GM23338 (cell line): ENCODE measurements at regions not wholly inside any gene's neighbourhood (a gene's known extent, or its start where the extent isn't known, plus 50 kb on each side); places are given as distances from the start of the nearest gene placed in this dataset.

ENCODE experiments used
- ATAC-seq: fragments of 200-7000 bp; cut with Tn5 transposase; 3 replicates; pipeline ENCODE4 v1.9.1; 2020
- DNase-seq: peaks from one replicate; pipeline ENCODE4 v3.0.0-alpha.2; 2015; ENCODE audit warnings: low spot score
- H2AFZ ChIP-seq: fragments of 200-600 bp; sonication (generic); 2 replicates; pipeline ENCODE4 v1.8.0; 2016; ENCODE audit warnings: antibody characterized with exemption, mild to moderate bottlenecking, moderate library complexity
- H3F3A ChIP-seq: fragments of 200-600 bp; sonication (generic); replicated peaks from 2 replicates; pipeline ENCODE4 v1.8.0; 2017; ENCODE audit warnings: antibody characterized with exemption, mixed run types, low read depth
- H3K27ac ChIP-seq: fragments of 200-600 bp; sonication (generic); 2 replicates; pipeline ENCODE4 v1.6.1; 2016; ENCODE audit warnings: low read depth
- H3K27me3 ChIP-seq: fragments of 200-600 bp; sonication (generic); 2 replicates; pipeline ENCODE4 v1.8.0; 2016; ENCODE audit warnings: mild to moderate bottlenecking, mixed run types, moderate library complexity; ENCODE audit not compliant: insufficient read depth
- H3K36me3 ChIP-seq: fragments of 200-600 bp; sonication (generic); 2 replicates; pipeline ENCODE4 v1.8.0; 2016; ENCODE audit warnings: mild to moderate bottlenecking; ENCODE audit not compliant: insufficient read depth
- H3K4me1 ChIP-seq: fragments of 200-600 bp; sonication (generic); 2 replicates; pipeline ENCODE4 v1.8.0; 2016; ENCODE audit warnings: mild to moderate bottlenecking, moderate library complexity; ENCODE audit not compliant: insufficient read depth
- H3K4me2 ChIP-seq: fragments of 200-600 bp; sonication (generic); 2 replicates; pipeline ENCODE4 v1.7.1; 2017; ENCODE audit warnings: mixed run types
- H3K4me3 ChIP-seq: fragments of 200-600 bp; sonication (generic); 2 replicates; pipeline ENCODE4 v1.6.1; 2016; ENCODE audit warnings: mixed run types
- H3K79me2 ChIP-seq: fragments of 200-600 bp; sonication (generic); replicated peaks from 2 replicates; pipeline ENCODE4 v1.8.0; 2017; ENCODE audit warnings: mild to moderate bottlenecking; ENCODE audit not compliant: insufficient read depth
- H3K9me2 ChIP-seq: fragments of 200-600 bp; sonication (generic); 2 replicates; pipeline ENCODE4 v1.8.0; 2017; ENCODE audit not compliant: insufficient read depth
- H4K20me1 ChIP-seq: fragments of 200-600 bp; sonication (generic); replicated peaks from 2 replicates; pipeline ENCODE4 v1.8.0; 2017; ENCODE audit warnings: mild to moderate bottlenecking; ENCODE audit not compliant: insufficient read depth
- H3K27ac Mint-ChIP-seq: 2 replicates; pipeline ENCODE4 v1.8.0; 2020; ENCODE audit warnings: inconsistent platforms, mild to moderate bottlenecking, moderate library complexity, mixed read lengths
- H3K27me3 Mint-ChIP-seq: 3 replicates; pipeline ENCODE4 v1.8.0; 2022; ENCODE audit warnings: low read depth, mild to moderate bottlenecking, moderate library complexity, mixed read lengths, inconsistent platforms; ENCODE audit not compliant: insufficient read depth, poor library complexity
- H3K36me3 Mint-ChIP-seq: 3 replicates; pipeline ENCODE4 v1.8.0; 2021; ENCODE audit warnings: low read depth, mild to moderate bottlenecking, inconsistent platforms, moderate library complexity, mixed read lengths
- H3K4me1 Mint-ChIP-seq: 3 replicates; pipeline ENCODE4 v1.8.0; 2020; ENCODE audit warnings: mild to moderate bottlenecking, inconsistent platforms, mixed read lengths
- H3K4me3 Mint-ChIP-seq: 3 replicates; pipeline ENCODE4 v1.8.0; 2021; ENCODE audit warnings: moderate library complexity, mild to moderate bottlenecking, inconsistent platforms, mixed read lengths
- H3K9me3 Mint-ChIP-seq: 3 replicates; pipeline ENCODE4 v1.8.0; 2020; ENCODE audit warnings: moderate library complexity, mild to moderate bottlenecking, inconsistent platforms, mixed read lengths
- EZH2 ChIP-seq: fragments of 200-600 bp; sonication (generic); IDR thresholded peaks from one replicate; pipeline ENCODE4 v1.8.0; 2017; ENCODE audit warnings: antibody characterized with exemption, mild to moderate bottlenecking, low read depth; ENCODE audit not compliant: unreplicated experiment
- JUNB ChIP-seq: IDR thresholded peaks from one replicate; pipeline ENCODE4 v1.6.1; 2016; ENCODE audit warnings: antibody characterized with exemption; ENCODE audit not compliant: unreplicated experiment
- NANOG ChIP-seq: IDR thresholded peaks from 2 replicates; pipeline ENCODE4 v1.6.1; 2016; ENCODE audit warnings: antibody characterized with exemption, borderline replicate concordance
- POLR2AphosphoS5 ChIP-seq: IDR thresholded peaks from 2 replicates; pipeline ENCODE4 v1.6.1; 2016; ENCODE audit warnings: antibody characterized with exemption, low read depth
- STAT1 ChIP-seq: IDR thresholded peaks from one replicate; pipeline ENCODE4 v1.6.1; 2016; ENCODE audit warnings: antibody characterized with exemption; ENCODE audit not compliant: unreplicated experiment
- ZNF114 ChIP-seq: fragments of 250-450 bp; sonication (Bioruptor Pico); IDR thresholded peaks from 2 replicates; pipeline ENCODE4 v1.5.0; 2020; ENCODE audit warnings: mild to moderate bottlenecking, moderate library complexity
- ZNF331 ChIP-seq: fragments of 250-450 bp; sonication (Bioruptor Pico); IDR thresholded peaks from 2 replicates; pipeline ENCODE4 v1.5.0; 2020; ENCODE audit warnings: low read depth, mild to moderate bottlenecking, moderate library complexity
- TF ChIP-seq, protein P1 (sequence below): fragments of 250-450 bp; sonication (Bioruptor Pico); IDR thresholded peaks from 2 replicates; pipeline ENCODE4 v1.5.0; 2020; ENCODE audit warnings: mild to moderate bottlenecking, moderate library complexity
- TF ChIP-seq, protein P2 (sequence below), 2 experiments: fragments of 200-600 bp in 1 of 2; sonication (generic) in 1 of 2; conservative IDR thresholded peaks; 2 replicates each; pipeline versions ENCODE4 v1.5.1 to v1.6.1; 2016 to 2017; ENCODE audit warnings: antibody characterized with exemption in 2 of 2, low read depth in 2 of 2, mild to moderate bottlenecking in 2 of 2, moderate library complexity in 1 of 2
- TF ChIP-seq, protein P3 (sequence below): IDR thresholded peaks from one replicate; pipeline ENCODE4 v1.6.1; 2018; ENCODE audit warnings: antibody characterized with exemption; ENCODE audit not compliant: unreplicated experiment
- TF ChIP-seq, protein P4 (sequence below): IDR thresholded peaks from 2 replicates; pipeline ENCODE4 v1.6.1; 2016; ENCODE audit warnings: antibody characterized with exemption

DNA sequence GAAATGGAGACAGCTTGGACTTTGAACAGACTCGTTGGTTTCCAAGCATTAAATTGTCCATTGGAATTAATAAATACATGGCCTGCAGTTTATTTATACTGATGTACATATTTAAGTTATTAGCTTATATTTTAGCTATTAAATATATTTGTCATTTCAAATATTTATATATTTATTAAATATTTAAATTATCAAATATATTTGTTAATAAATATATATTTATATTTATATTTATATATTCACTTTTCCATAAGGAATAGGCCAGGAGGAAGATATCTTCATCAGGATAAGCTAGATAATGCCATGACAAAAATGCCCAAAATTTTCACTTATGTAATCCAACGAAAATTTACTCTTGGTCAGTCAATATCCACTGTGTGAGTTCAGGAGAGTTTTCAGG, 229.9 kb downstream of the ZNF608 start (continued):
- TF ChIP-seq, protein P1, sequence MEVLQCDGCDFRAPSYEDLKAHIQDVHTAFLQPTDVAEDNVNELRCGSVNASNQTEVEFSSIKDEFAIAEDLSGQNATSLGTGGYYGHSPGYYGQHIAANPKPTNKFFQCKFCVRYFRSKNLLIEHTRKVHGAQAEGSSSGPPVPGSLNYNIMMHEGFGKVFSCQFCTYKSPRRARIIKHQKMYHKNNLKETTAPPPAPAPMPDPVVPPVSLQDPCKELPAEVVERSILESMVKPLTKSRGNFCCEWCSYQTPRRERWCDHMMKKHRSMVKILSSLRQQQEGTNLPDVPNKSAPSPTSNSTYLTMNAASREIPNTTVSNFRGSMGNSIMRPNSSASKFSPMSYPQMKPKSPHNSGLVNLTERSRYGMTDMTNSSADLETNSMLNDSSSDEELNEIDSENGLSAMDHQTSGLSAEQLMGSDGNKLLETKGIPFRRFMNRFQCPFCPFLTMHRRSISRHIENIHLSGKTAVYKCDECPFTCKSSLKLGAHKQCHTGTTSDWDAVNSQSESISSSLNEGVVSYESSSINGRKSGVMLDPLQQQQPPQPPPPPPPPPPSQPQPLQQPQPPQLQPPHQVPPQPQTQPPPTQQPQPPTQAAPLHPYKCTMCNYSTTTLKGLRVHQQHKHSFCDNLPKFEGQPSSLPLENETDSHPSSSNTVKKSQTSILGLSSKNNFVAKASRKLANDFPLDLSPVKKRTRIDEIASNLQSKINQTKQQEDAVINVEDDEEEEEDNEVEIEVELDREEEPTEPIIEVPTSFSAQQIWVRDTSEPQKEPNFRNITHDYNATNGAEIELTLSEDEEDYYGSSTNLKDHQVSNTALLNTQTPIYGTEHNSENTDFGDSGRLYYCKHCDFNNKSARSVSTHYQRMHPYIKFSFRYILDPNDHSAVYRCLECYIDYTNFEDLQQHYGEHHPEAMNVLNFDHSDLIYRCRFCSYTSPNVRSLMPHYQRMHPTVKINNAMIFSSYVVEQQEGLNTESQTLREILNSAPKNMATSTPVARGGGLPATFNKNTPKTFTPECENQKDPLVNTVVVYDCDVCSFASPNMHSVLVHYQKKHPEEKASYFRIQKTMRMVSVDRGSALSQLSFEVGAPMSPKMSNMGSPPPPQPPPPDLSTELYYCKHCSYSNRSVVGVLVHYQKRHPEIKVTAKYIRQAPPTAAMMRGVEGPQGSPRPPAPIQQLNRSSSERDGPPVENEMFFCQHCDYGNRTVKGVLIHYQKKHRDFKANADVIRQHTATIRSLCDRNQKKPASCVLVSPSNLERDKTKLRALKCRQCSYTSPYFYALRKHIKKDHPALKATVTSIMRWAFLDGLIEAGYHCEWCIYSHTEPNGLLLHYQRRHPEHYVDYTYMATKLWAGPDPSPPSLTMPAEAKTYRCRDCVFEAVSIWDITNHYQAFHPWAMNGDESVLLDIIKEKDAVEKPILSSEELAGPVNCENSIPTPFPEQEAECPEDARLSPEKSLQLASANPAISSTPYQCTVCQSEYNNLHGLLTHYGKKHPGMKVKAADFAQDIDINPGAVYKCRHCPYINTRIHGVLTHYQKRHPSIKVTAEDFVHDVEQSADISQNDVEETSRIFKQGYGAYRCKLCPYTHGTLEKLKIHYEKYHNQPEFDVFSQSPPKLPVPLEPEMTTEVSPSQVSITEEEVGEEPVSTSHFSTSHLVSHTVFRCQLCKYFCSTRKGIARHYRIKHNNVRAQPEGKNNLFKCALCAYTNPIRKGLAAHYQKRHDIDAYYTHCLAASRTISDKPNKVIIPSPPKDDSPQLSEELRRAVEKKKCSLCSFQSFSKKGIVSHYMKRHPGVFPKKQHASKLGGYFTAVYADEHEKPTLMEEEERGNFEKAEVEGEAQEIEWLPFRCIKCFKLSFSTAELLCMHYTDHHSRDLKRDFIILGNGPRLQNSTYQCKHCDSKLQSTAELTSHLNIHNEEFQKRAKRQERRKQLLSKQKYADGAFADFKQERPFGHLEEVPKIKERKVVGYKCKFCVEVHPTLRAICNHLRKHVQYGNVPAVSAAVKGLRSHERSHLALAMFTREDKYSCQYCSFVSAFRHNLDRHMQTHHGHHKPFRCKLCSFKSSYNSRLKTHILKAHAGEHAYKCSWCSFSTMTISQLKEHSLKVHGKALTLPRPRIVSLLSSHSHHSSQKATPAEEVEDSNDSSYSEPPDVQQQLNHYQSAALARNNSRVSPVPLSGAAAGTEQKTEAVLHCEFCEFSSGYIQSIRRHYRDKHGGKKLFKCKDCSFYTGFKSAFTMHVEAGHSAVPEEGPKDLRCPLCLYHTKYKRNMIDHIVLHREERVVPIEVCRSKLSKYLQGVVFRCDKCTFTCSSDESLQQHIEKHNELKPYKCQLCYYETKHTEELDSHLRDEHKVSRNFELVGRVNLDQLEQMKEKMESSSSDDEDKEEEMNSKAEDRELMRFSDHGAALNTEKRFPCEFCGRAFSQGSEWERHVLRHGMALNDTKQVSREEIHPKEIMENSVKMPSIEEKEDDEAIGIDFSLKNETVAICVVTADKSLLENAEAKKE (CRISPR knock-in tag), result no peak
- TF ChIP-seq JUNB (no peak), EZH2 (no peak), POLR2AphosphoS5 (no peak), NANOG (no peak)

DNA sequence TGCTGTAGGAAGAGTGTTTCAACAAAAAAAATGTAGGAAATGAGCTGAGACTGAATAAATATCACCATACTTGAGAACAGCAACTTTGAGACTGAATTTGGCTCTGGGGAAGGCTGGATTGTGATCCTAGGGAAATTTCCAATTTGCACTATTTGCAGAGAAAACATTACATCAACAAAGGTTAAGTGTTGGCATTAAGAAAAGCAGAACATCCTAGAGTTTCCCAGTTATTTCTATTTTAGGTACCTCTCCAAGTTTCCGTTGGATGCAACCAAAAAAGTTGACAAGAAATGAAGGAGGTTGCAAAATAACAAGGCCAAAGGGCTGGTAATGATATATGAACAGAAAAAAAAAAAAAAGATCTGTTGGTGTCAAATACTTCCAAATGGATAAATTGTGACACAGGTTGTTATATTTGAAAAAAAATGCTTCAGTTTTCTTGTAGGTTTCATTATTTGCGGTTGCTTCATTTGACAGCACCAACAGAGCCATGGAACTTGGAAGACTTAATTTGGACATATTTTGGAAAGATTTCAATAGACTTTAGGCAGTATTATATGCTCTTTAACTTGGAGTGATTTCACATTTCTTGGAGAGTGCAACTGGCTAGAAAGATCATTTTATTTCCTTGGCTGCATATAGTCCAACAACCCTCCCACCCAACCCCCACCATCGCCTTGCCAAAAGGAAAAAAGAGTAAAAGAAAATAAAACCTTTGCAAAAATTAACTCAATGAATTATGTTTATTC, 230.8 kb downstream of the ZNF608 start:
- Mint-ChIP-seq H3K36me3 (no peaks in the 10 kb centered on the region), H3K27me3 (peaks cover 2% of the 10 kb centered on the region), H3K4me1 (peaks cover 6% of the 10 kb centered on the region; the same call in 2 of the 3 replicates), H3K9me3 (no peaks in the 10 kb centered on the region; the same call in 2 of the 3 replicates), H3K4me3 (no peak overlapping the region), H3K27ac (no peak overlapping the region)
- Histone ChIP-seq H3K36me3 (no peaks in the 10 kb centered on the region), H3K4me1 (no peaks in the 10 kb centered on the region), H3K9me2 (0 out of 2 replicates have a peak, but pooled peaks cover 7% of the 10 kb centered on the region), H3F3A (no peaks in the 10 kb centered on the region), H3K27ac (no peak overlapping the region), H3K27me3 (no peaks in the 10 kb centered on the region), H3K4me3 (no peak overlapping the region), H4K20me1 (no peaks in the 10 kb centered on the region), H3K79me2 (no peaks in the 10 kb centered on the region), H2AFZ (peak overlapping the region; percentile 16; the same call in 1 of the 2 replicates), H3K4me2 (no peak overlapping the region; the same call in 1 of the 2 replicates)
- ATAC-seq (no peak), DNase-seq (no peak)
- TF ChIP-seq ZNF114 (CRISPR knock-in tag) (no peak), STAT1 (no peak), ZNF331 (CRISPR knock-in tag) (no peak), POLR2AphosphoS5 (no peak), NANOG (no peak)
- TF ChIP-seq, protein P2, sequence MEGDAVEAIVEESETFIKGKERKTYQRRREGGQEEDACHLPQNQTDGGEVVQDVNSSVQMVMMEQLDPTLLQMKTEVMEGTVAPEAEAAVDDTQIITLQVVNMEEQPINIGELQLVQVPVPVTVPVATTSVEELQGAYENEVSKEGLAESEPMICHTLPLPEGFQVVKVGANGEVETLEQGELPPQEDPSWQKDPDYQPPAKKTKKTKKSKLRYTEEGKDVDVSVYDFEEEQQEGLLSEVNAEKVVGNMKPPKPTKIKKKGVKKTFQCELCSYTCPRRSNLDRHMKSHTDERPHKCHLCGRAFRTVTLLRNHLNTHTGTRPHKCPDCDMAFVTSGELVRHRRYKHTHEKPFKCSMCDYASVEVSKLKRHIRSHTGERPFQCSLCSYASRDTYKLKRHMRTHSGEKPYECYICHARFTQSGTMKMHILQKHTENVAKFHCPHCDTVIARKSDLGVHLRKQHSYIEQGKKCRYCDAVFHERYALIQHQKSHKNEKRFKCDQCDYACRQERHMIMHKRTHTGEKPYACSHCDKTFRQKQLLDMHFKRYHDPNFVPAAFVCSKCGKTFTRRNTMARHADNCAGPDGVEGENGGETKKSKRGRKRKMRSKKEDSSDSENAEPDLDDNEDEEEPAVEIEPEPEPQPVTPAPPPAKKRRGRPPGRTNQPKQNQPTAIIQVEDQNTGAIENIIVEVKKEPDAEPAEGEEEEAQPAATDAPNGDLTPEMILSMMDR (conservative IDR thresholded peaks at IDR 0.05; ENCODE audit: low read depth in 2 of 2), result no peak
- TF ChIP-seq, protein P3, sequence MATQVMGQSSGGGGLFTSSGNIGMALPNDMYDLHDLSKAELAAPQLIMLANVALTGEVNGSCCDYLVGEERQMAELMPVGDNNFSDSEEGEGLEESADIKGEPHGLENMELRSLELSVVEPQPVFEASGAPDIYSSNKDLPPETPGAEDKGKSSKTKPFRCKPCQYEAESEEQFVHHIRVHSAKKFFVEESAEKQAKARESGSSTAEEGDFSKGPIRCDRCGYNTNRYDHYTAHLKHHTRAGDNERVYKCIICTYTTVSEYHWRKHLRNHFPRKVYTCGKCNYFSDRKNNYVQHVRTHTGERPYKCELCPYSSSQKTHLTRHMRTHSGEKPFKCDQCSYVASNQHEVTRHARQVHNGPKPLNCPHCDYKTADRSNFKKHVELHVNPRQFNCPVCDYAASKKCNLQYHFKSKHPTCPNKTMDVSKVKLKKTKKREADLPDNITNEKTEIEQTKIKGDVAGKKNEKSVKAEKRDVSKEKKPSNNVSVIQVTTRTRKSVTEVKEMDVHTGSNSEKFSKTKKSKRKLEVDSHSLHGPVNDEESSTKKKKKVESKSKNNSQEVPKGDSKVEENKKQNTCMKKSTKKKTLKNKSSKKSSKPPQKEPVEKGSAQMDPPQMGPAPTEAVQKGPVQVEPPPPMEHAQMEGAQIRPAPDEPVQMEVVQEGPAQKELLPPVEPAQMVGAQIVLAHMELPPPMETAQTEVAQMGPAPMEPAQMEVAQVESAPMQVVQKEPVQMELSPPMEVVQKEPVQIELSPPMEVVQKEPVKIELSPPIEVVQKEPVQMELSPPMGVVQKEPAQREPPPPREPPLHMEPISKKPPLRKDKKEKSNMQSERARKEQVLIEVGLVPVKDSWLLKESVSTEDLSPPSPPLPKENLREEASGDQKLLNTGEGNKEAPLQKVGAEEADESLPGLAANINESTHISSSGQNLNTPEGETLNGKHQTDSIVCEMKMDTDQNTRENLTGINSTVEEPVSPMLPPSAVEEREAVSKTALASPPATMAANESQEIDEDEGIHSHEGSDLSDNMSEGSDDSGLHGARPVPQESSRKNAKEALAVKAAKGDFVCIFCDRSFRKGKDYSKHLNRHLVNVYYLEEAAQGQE, result no peak
- TF ChIP-seq, protein P4, sequence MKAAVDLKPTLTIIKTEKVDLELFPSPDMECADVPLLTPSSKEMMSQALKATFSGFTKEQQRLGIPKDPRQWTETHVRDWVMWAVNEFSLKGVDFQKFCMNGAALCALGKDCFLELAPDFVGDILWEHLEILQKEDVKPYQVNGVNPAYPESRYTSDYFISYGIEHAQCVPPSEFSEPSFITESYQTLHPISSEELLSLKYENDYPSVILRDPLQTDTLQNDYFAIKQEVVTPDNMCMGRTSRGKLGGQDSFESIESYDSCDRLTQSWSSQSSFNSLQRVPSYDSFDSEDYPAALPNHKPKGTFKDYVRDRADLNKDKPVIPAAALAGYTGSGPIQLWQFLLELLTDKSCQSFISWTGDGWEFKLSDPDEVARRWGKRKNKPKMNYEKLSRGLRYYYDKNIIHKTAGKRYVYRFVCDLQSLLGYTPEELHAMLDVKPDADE, result no peak
